T-helper 22 cell (primary cell): ENCODE measurements at regions not wholly inside any gene's neighbourhood (a gene's known extent, or its start where the extent isn't known, plus 50 kb on each side); places are given as distances from the start of the nearest gene placed in this dataset.

Source experiments
- DNase-seq: peaks from one replicate; pipeline ENCODE4 v3.0.0-alpha.2; 2020; ENCODE audit warnings: low read depth

GRCh38 chr9:121569266-121569648 lies 69.6 kb upstream of the GGTA1 start:
- no peak for DNase-seq

GRCh38 chr9:121572581-121572980 lies 72.9 kb upstream of the GGTA1 start:
- no peak for DNase-seq

- no peak for DNase-seq
Observed at GRCh38 chr9:121573717-121574485, 74.3 kb upstream of the GGTA1 start.

- no peak for DNase-seq
Observed at GRCh38 chr9:121574774-121575519, 75.3 kb upstream of the GGTA1 start.

GRCh38 chr9:121576281-121577075 lies 75.0 kb upstream of the DAB2IP start:
- DNase-seq: no peak

- no peak for DNase-seq
Observed at GRCh38 chr9:121577166-121577565, 74.3 kb upstream of the DAB2IP start.

GRCh38 chr9:121577572-121577971 lies 73.9 kb upstream of the DAB2IP start:
- DNase-seq: no peak

GRCh38 chr9:121581786-121582600 lies 69.4 kb upstream of the DAB2IP start:
- no peak for DNase-seq

GRCh38 chr9:121582641-121583040 lies 68.8 kb upstream of the DAB2IP start:
- no peak for DNase-seq

- DNase-seq: no peak
Observed at GRCh38 chr9:121584421-121584820, 67.0 kb upstream of the DAB2IP start.

GRCh38 chr9:121587863-121588262 lies 63.6 kb upstream of the DAB2IP start:
- DNase-seq: no peak

- DNase-seq: no peak
Observed at GRCh38 chr9:121589986-121590385, 61.4 kb upstream of the DAB2IP start.

GRCh38 chr9:121592265-121592664 lies 59.2 kb upstream of the DAB2IP start:
- no peak for DNase-seq

GRCh38 chr9:121593066-121593465 lies 58.4 kb upstream of the DAB2IP start:
- DNase-seq: no peak

GRCh38 chr9:121596515-121596914 lies 54.9 kb upstream of the DAB2IP start:
- no peak for DNase-seq

- DNase-seq: no peak
Observed at GRCh38 chr9:121597698-121598166, 53.7 kb upstream of the DAB2IP start.

GRCh38 chr9:121598167-121598964 lies 53.1 kb upstream of the DAB2IP start:
- DNase-seq: no peak

- no peak for DNase-seq
Observed at GRCh38 chr9:121598965-121599871, 52.2 kb upstream of the DAB2IP start.

GRCh38 chr9:121599872-121600585 lies 51.4 kb upstream of the DAB2IP start:
- no peak for DNase-seq
